Pulmonary artery endothelial cell (primary cell): ENCODE measurements at regions not wholly inside any gene's neighbourhood (a gene's known extent, or its start where the extent isn't known, plus 50 kb on each side); places are given as distances from the start of the nearest gene placed in this dataset.
A peak's percentile ranks its signal among the peaks of the same experiment; 100 is the strongest.
"Not testable (repeated sequence)": the region's sequence is repeated elsewhere in the genome, so short reads cannot be mapped to it uniquely, and the experiment has no call there.

Experiments
- DNase-seq: peaks from one replicate; pipeline ENCODE4 v3.0.0-alpha.2; 2011; ENCODE audit warnings: low read depth, low spot score

- DNase-seq: no peak
Observed at GRCh38 chr12:63508543-63508942, 159.8 kb downstream of the DPY19L2 start.

GRCh38 chr12:63499567-63499966 is 168.7 kb downstream of the DPY19L2 start:
- no peak for DNase-seq

- no peak for DNase-seq
Observed at GRCh38 chr12:63498239-63498638, 170.1 kb downstream of the DPY19L2 start.

- DNase-seq: no peak
Observed at GRCh38 chr12:63496654-63497053, 171.6 kb downstream of the DPY19L2 start.

GRCh38 chr12:63495974-63496373 is 172.3 kb downstream of the DPY19L2 start:
- DNase-seq: no peak

GRCh38 chr12:63493357-63493756 is 174.9 kb downstream of the DPY19L2 start:
- DNase-seq: not testable (repeated sequence)

GRCh38 chr12:63480186-63480585 is 188.1 kb downstream of the DPY19L2 start:
- DNase-seq: no peak

GRCh38 chr12:63470161-63470560 is 198.1 kb downstream of the DPY19L2 start:
- no peak for DNase-seq

GRCh38 chr12:63467951-63468350 is 200.3 kb downstream of the DPY19L2 start:
- no peak for DNase-seq

- DNase-seq: no peak
Observed at GRCh38 chr12:63457857-63458256, 210.4 kb downstream of the DPY19L2 start.

- no peak for DNase-seq
Observed at GRCh38 chr12:63457428-63457827, 210.9 kb downstream of the DPY19L2 start.

GRCh38 chr12:63450816-63451215 is 217.5 kb downstream of the DPY19L2 start:
- DNase-seq: no peak

GRCh38 chr12:63450334-63450733 is 218.0 kb downstream of the DPY19L2 start:
- DNase-seq: no peak

GRCh38 chr12:63445224-63445880 is 222.9 kb downstream of the DPY19L2 start:
- DNase-seq: no peak

GRCh38 chr12:63440048-63440447 is 228.2 kb downstream of the DPY19L2 start:
- no peak for DNase-seq

GRCh38 chr12:63434384-63434783 is 233.9 kb downstream of the DPY19L2 start:
- DNase-seq: not testable (repeated sequence)

- DNase-seq: not testable (repeated sequence)
Observed at GRCh38 chr12:63427969-63428368, 240.3 kb downstream of the DPY19L2 start.

- DNase-seq: not testable (repeated sequence)
Observed at GRCh38 chr12:63427029-63427428, 241.3 kb downstream of the DPY19L2 start.

GRCh38 chr12:63424671-63425070 is 243.6 kb downstream of the DPY19L2 start:
- DNase-seq: no peak

GRCh38 chr12:63423839-63424238 is 244.5 kb downstream of the DPY19L2 start:
- no peak for DNase-seq

- DNase-seq: peak; percentile 35
Observed at GRCh38 chr12:63420206-63420644, 248.1 kb downstream of the DPY19L2 start.

- DNase-seq: no peak
Observed at GRCh38 chr12:63419154-63419553, 249.1 kb downstream of the DPY19L2 start.

- DNase-seq: no peak
Observed at GRCh38 chr12:63416788-63417187, 251.5 kb downstream of the DPY19L2 start.

- no peak for DNase-seq
Observed at GRCh38 chr12:63415357-63415756, 252.9 kb downstream of the DPY19L2 start.
